SK-N-SH treated with all-trans-retinoic acid at 6 μM for 48 hours (cell line): ENCODE measurements at regions not wholly inside any gene's neighbourhood (a gene's known extent, or its start where the extent isn't known, plus 50 kb on each side); places are given as distances from the start of the nearest gene placed in this dataset.

Source experiments
- ARNTL ChIP-seq: fragments of 450-650 bp; formaldehyde crosslinking; IDR thresholded peaks from 2 replicates; pipeline ENCODE4 v1.5.0; 2020; ENCODE audit warnings: low read depth, mild to moderate bottlenecking, moderate library complexity, borderline replicate concordance
- ESRRG ChIP-seq: fragments of 250-450 bp; sonication (Bioruptor Pico); IDR thresholded peaks from 2 replicates; pipeline ENCODE4 v1.6.1; 2021; ENCODE audit warnings: mild to moderate bottlenecking
- GLIS3 ChIP-seq: fragments of 250-450 bp; sonication (Bioruptor Pico); IDR thresholded peaks from 2 replicates; pipeline ENCODE4 v1.5.0; 2020; ENCODE audit warnings: mild to moderate bottlenecking, moderate library complexity
- TOX ChIP-seq: fragments of 250-450 bp; sonication (Bioruptor Pico); IDR thresholded peaks from 2 replicates; pipeline ENCODE4 v1.8.0; 2021; ENCODE audit warnings: mild to moderate bottlenecking, moderate library complexity, borderline replicate concordance
- ZC3H10 ChIP-seq: fragments of 250-450 bp; sonication (Bioruptor Pico); IDR thresholded peaks from 2 replicates; pipeline ENCODE4 v1.5.1; 2021; ENCODE audit warnings: mild to moderate bottlenecking, moderate library complexity
- ZFP3 ChIP-seq: fragments of 250-450 bp; sonication (Bioruptor Pico); IDR thresholded peaks from 2 replicates; pipeline ENCODE4 v1.5.0; 2020; ENCODE audit warnings: mild to moderate bottlenecking, moderate library complexity
- ZFP30 ChIP-seq: fragments of 450-650 bp; formaldehyde crosslinking; IDR thresholded peaks from 2 replicates; pipeline ENCODE4 v1.5.0; 2022; ENCODE audit warnings: mild to moderate bottlenecking, moderate library complexity
- ZNF70 ChIP-seq: fragments of 450-650 bp; formaldehyde crosslinking; IDR thresholded peaks from 2 replicates; pipeline ENCODE4 v1.5.0; 2020; ENCODE audit warnings: mild to moderate bottlenecking, moderate library complexity
- TF ChIP-seq, protein P1 (sequence below): fragments of 250-450 bp; sonication (Bioruptor Pico); IDR thresholded peaks from 2 replicates; pipeline ENCODE4 v1.5.1; 2021; ENCODE audit warnings: mild to moderate bottlenecking, moderate library complexity
- TF ChIP-seq, protein P2 (sequence below): fragments of 250-450 bp; sonication (Bioruptor Pico); IDR thresholded peaks from 2 replicates; pipeline ENCODE4 v1.8.0; 2020; ENCODE audit warnings: mild to moderate bottlenecking, moderate library complexity, borderline replicate concordance

DNA sequence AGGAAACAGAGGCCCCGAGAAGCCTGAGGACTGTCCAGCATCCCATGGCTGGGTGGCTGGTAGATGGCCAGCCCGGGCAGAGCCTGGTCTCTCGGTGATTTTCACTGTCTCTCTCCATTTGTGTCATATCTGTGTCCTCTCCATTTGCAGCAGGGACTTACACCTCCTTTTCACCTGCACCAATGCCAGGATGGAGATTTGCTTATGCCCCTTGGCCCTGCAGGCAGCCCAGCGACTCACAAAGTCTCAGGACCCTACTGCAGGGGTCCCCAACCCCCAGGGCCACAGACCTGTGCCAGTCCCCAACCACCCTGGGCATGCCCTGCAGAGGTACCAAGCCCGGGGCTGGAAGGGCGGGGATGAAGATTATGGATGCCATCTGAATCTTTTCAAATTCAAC lies 201.6 kb downstream of the RHOU start:
- TF ChIP-seq ESRRG (CRISPR knock-in tag): no peak
- TF ChIP-seq, protein P1, sequence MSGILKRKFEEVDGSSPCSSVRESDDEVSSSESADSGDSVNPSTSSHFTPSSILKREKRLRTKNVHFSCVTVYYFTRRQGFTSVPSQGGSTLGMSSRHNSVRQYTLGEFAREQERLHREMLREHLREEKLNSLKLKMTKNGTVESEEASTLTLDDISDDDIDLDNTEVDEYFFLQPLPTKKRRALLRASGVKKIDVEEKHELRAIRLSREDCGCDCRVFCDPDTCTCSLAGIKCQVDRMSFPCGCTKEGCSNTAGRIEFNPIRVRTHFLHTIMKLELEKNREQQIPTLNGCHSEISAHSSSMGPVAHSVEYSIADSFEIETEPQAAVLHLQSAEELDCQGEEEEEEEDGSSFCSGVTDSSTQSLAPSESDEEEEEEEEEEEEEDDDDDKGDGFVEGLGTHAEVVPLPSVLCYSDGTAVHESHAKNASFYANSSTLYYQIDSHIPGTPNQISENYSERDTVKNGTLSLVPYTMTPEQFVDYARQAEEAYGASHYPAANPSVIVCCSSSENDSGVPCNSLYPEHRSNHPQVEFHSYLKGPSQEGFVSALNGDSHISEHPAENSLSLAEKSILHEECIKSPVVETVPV: no peak
- no peak for TF ChIP-seq ARNTL (CRISPR knock-in tag)
- TF ChIP-seq GLIS3 (CRISPR knock-in tag): no peak
- TF ChIP-seq TOX (CRISPR knock-in tag): no peak
- TF ChIP-seq, protein P2, sequence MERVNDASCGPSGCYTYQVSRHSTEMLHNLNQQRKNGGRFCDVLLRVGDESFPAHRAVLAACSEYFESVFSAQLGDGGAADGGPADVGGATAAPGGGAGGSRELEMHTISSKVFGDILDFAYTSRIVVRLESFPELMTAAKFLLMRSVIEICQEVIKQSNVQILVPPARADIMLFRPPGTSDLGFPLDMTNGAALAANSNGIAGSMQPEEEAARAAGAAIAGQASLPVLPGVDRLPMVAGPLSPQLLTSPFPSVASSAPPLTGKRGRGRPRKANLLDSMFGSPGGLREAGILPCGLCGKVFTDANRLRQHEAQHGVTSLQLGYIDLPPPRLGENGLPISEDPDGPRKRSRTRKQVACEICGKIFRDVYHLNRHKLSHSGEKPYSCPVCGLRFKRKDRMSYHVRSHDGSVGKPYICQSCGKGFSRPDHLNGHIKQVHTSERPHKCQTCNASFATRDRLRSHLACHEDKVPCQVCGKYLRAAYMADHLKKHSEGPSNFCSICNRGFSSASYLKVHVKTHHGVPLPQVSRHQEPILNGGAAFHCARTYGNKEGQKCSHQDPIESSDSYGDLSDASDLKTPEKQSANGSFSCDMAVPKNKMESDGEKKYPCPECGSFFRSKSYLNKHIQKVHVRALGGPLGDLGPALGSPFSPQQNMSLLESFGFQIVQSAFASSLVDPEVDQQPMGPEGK (CRISPR knock-in tag): no peak
- TF ChIP-seq ZFP30 (CRISPR knock-in tag): no peak
- no peak for TF ChIP-seq ZNF70 (CRISPR knock-in tag)
- no peak for TF ChIP-seq ZFP3
- no peak for TF ChIP-seq ZC3H10 (CRISPR knock-in tag)
